Kidney (tissue), 13 donors: ENCODE measurements at regions not wholly inside any gene's neighbourhood (a gene's known extent, or its start where the extent isn't known, plus 50 kb on each side); places are given as distances from the start of the nearest gene placed in this dataset.

Experiments
- DNase-seq, 5 donors: peaks; one replicate each; pipeline ENCODE4 v3.0.0-alpha.2; 2013 to 2020
- FAIRE-seq: peaks from 2 replicates; lab custom pipeline; 2012; peaks lifted over from hg19 to GRCh38; lab: Jason Lieb, UNC
- H3K27ac ChIP-seq, 2 donors: one replicate each; pipeline ENCODE4 v1.7.0; 2013; ENCODE audit warnings: low read depth in 2 of 2, low read length in 2 of 2, inconsistent platforms in 1 of 2
- H3K27me3 ChIP-seq: one replicate; pipeline ENCODE4 v1.7.1; 2013; ENCODE audit warnings: low read length, inconsistent platforms; ENCODE audit not compliant: control insufficient read depth, insufficient read depth
- H3K36me3 ChIP-seq, 3 donors: one replicate each; pipeline versions ENCODE4 v1.7.0 to v1.7.1; 2013; ENCODE audit warnings: low read length in 3 of 3, control low read depth in 1 of 3, inconsistent platforms in 1 of 3; ENCODE audit not compliant: insufficient read depth in 3 of 3, control insufficient read depth in 2 of 3
- H3K4me1 ChIP-seq, 3 donors: one replicate each; pipeline versions ENCODE4 v1.7.0 to v1.7.1; 2013; ENCODE audit warnings: low read length in 3 of 3, inconsistent platforms in 1 of 3, low read depth in 1 of 3; ENCODE audit not compliant: control insufficient read depth in 2 of 3, insufficient read depth in 2 of 3
- H3K4me3 ChIP-seq, 3 donors: one replicate each; pipeline versions ENCODE4 v1.7.0 to v1.8.1; 2013; ENCODE audit warnings: low read length in 3 of 3, control low read depth in 1 of 3, inconsistent platforms in 1 of 3
- H3K9ac ChIP-seq, 3 donors: one replicate each; pipeline versions ENCODE4 v1.7.0 to v1.7.1; 2013; ENCODE audit warnings: low read length in 3 of 3, control low read depth in 1 of 3, inconsistent platforms in 1 of 3
- H3K9me3 ChIP-seq, 3 donors: one replicate each; pipeline versions ENCODE4 v1.7.0 to v1.7.1; 2013; ENCODE audit warnings: low read length in 3 of 3, control low read depth in 1 of 3, inconsistent platforms in 1 of 3; ENCODE audit not compliant: control insufficient read depth in 2 of 3, insufficient read depth in 1 of 3
- CTCF ChIP-seq: IDR thresholded peaks from 3 replicates; pipeline ENCODE4 v1.5.1; 2012; ENCODE audit warnings: mild to moderate bottlenecking, moderate library complexity, borderline replicate concordance; ENCODE audit not compliant: insufficient read depth; ENCODE audit errors: extremely low read depth
- intact Hi-C: fragments of 100-400 bp; cut with DNase I; formaldehyde crosslinking; loops from one replicate; pipeline ENCODE4 v1.11.1; 2022
- donor health status: control.
- donor health status: control.
- donor health status: control.
- donor health status: control.
- donor health status: control.
- donor health status: DM: yes; HTN: yes; CAD: no.
- donor health status: Normal renal cell carcinoma (clear cell type).

- no peak for FAIRE-seq
- no peaks in the 10 kb centered on the region for H3K27me3 ChIP-seq
- TF ChIP-seq CTCF: no peak
- no peak overlapping the region for H3K27ac ChIP-seq
- H3K4me1 ChIP-seq: no peaks in the 10 kb centered on the region
- H3K9ac ChIP-seq: no peak overlapping the region
- no peak for DNase-seq
- no peaks in the 10 kb centered on the region for H3K9me3 ChIP-seq
- intact Hi-C loops: no loop called here
- no peaks in the 10 kb centered on the region for H3K36me3 ChIP-seq
- H3K4me3 ChIP-seq: no peak overlapping the region
Measured at GRCh38 chr2:186303091-186303490, 183.0 kb upstream of the ZC3H15 start.

GRCh38 chr2:186304064-186304463 is 182.0 kb upstream of the ZC3H15 start:
- no peak for FAIRE-seq
- Histone ChIP-seq H3K9me3 (no peaks in the 10 kb centered on the region), H3K4me1 (no peaks in the 10 kb centered on the region), H3K36me3 (no peaks in the 10 kb centered on the region), H3K9ac (no peak overlapping the region), H3K27me3 (no peaks in the 10 kb centered on the region), H3K4me3 (no peak overlapping the region), H3K27ac (no peak overlapping the region)
- DNase-seq: no peak
- intact Hi-C loops: no loop called here
- TF ChIP-seq CTCF: no peak

GRCh38 chr2:186306754-186307153 is 179.3 kb upstream of the ZC3H15 start:
- Histone ChIP-seq H3K9ac (no peak overlapping the region), H3K36me3 (no peaks in the 10 kb centered on the region), H3K27ac (no peak overlapping the region), H3K9me3 (peaks cover 0 to 4% (median 0%) of the 10 kb centered on the region in 3 donors), H3K27me3 (no peaks in the 10 kb centered on the region), H3K4me3 (no peak overlapping the region), H3K4me1 (no peaks in the 10 kb centered on the region)
- FAIRE-seq (no peak), DNase-seq (no peak)
- intact Hi-C loops: no loop called here
- no peak for TF ChIP-seq CTCF

DNA sequence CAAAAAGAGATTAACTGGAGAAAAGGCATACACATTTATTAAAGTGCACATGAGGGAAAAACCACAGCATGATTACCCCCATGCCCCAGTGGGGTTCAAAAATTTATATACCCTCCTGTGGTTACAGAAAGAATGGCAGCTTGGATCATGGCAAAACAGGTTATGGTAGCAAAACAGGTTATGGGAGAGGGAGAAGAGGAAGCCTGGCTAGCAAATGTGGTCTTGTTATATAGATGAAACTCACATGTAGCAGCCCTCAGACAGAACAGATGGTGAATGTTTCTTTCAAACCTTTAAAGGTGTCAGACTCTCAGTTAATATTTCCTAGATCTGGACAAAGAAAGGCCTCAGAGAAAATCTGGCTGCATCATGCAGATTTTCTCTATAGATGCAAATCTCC is 178.2 kb upstream of the ZC3H15 start:
- no peak for FAIRE-seq
- intact Hi-C loops: no loop called here

More for the DNA sequence above, 178.2 kb upstream of the ZC3H15 start:
- Histone ChIP-seq H3K27ac (no peak overlapping the region), H3K36me3 (no peaks in the 10 kb centered on the region), H3K4me1 (no peaks in the 10 kb centered on the region), H3K9me3 (peaks cover 0 to 5% (median 0%) of the 10 kb centered on the region in 3 donors), H3K4me3 (no peak overlapping the region), H3K27me3 (no peaks in the 10 kb centered on the region), H3K9ac (no peak overlapping the region)
- no peak for TF ChIP-seq CTCF
- no peak for DNase-seq
